ENCODE measurements at regions not wholly inside any gene's neighbourhood (a gene's known extent, or its start where the extent isn't known, plus 50 kb on each side); places are given as distances from the start of the nearest gene placed in this dataset.

- TF ChIP-seq POLR2AphosphoS5 (IDR thresholded peaks at IDR 0.05; ENCODE audit: insufficient read depth in 1 of 2, low read depth in 1 of 2) (no peak), CTCF (IDR thresholded peaks at IDR 0.05) (no peak), POLR2A (IDR thresholded peaks at IDR 0.05) (no peak)
- DNase-seq (ENCODE audit: extremely low spot score in 2 of 2), result no peak
- Histone ChIP-seq H3K9me3 (no peaks in the 10 kb centered on the region), H3K27ac (no peak overlapping the region), H3K4me3 (no peak overlapping the region), H3K27me3 (no peaks in the 10 kb centered on the region), H3K4me1 (no peaks in the 10 kb centered on the region), H3K36me3 (no peaks in the 10 kb centered on the region)
- intact Hi-C loops (cut with DNase I), result no loop called here
These were observed 83.9 kb upstream of the PROK2 start for GRCh38 chr3:71868876-71869275.

DNA sequence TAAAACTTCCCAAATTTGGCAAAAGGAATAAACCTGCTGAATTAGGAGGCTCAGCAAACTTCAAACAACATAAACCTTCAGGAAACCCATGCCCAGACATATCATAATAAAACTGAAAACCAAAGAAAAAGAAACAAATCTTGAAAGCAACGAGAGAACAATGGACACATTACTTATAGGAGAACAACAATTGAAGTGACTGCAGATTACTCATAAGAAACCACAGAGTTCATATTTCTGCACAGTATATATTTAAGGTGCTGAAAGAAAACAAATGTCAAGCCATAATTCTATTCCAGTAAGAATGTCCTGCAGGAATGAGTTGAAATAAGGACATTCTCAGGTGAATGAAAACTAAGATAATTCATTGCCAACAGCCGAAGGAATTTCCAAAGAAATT, 80.8 kb upstream of the PROK2 start:
- H3K4me3 ChIP-seq, result no peak overlapping the region
- no peaks in the 10 kb centered on the region for H3K36me3 ChIP-seq
- H3K4me1 ChIP-seq, result no peaks in the 10 kb centered on the region
- H3K9me3 ChIP-seq, result no peaks in the 10 kb centered on the region
- intact Hi-C loops (cut with DNase I), result no loop called here
- no peak overlapping the region for H3K27ac ChIP-seq
- no peaks in the 10 kb centered on the region for H3K27me3 ChIP-seq
- DNase-seq (ENCODE audit: extremely low spot score in 2 of 2), result no peak
- TF ChIP-seq POLR2AphosphoS5 (IDR thresholded peaks at IDR 0.05; ENCODE audit: insufficient read depth in 1 of 2, low read depth in 1 of 2) (no peak), POLR2A (IDR thresholded peaks at IDR 0.05) (no peak), CTCF (IDR thresholded peaks at IDR 0.05) (no peak)

DNA sequence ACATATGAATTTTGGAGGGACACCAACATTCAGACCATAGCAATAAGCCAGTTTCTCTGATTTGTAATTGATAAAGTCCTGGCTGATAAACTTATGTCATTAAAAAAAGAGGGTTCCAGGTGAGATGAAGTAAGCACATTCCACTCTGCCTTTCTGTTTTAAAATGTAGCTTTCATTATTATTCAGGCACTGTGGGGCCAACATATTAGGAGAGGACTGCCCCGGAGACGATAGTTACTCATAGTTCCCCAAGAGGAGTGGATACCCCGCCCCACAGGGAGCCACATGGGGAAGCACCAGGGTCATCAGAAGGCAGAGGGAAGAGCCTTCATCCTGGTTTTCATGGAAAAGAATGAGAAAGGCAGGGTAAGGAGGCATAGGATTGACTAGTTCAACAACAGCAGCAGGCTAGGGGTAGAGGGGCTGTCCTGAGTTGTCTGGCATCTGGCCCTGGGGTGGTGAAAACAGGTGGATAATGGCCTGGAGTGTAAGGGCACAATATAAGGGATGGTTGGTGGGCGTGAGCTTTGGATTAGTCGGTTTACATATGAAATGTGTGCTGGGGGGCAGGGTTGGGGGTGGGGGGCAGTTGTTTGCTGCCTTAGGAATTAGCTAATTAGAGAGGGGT, 78.7 kb upstream of the PROK2 start:
- TF ChIP-seq POLR2A (IDR thresholded peaks at IDR 0.05) (no peak), POLR2AphosphoS5 (IDR thresholded peaks at IDR 0.05; ENCODE audit: insufficient read depth in 1 of 2, low read depth in 1 of 2) (no peak)
- intact Hi-C loops (cut with DNase I), result no loop called here
- H3K4me3 ChIP-seq, result no peak overlapping the region
- no peaks in the 10 kb centered on the region for H3K4me1 ChIP-seq
- DNase-seq (ENCODE audit: extremely low spot score in 2 of 2), result no peak
- no peak overlapping the region for H3K27ac ChIP-seq
- H3K9me3 ChIP-seq, result no peaks in the 10 kb centered on the region
- H3K36me3 ChIP-seq, result no peaks in the 10 kb centered on the region
- H3K27me3 ChIP-seq, result no peaks in the 10 kb centered on the region

DNA sequence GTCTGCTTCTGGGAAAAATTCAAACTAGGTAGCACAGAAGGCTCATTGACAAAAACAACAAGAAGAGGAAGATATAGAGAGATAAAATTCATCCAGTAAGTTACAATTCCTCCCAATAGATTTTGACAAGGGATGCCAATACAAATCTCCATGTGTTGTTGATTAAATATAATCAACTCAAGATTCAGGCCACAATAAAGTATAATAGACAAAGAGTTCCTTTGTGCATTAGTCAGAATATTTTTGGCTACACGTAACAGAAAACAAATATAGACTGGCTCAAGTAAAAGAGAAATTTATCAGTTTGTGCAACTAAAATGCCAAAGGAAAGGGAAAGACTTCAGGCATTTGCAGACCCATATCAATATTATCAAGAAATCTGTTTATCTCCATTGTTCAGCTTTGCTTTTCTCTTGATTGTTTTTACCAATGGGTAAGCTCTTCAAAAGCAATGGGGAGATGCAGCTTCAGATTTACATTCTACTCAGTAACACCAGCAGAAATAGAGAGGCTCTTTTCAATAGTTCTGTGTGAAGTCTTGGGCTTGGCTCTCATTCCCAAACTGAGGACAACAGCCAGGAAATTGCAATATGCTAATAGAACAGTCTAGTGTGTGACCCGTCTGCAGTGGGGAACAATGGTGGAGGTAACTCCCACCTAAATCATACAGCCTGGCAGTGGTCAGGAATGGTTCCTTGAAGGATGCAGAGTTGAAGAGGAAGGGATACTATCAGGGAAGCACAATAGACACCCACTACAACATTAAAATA, 77.6 kb upstream of the PROK2 start:
- H3K27me3 ChIP-seq, result no peaks in the 10 kb centered on the region
- intact Hi-C loops (cut with DNase I), result no loop called here
- H3K4me1 ChIP-seq, result no peaks in the 10 kb centered on the region
- H3K9me3 ChIP-seq, result no peaks in the 10 kb centered on the region
- DNase-seq (ENCODE audit: extremely low spot score in 2 of 2), result no peak
- no peak for TF ChIP-seq CTCF (IDR thresholded peaks at IDR 0.05)
- no peak for TF ChIP-seq POLR2AphosphoS5 (IDR thresholded peaks at IDR 0.05; ENCODE audit: insufficient read depth in 1 of 2, low read depth in 1 of 2)
- no peak for TF ChIP-seq POLR2A (IDR thresholded peaks at IDR 0.05)
- no peak overlapping the region for H3K27ac ChIP-seq
- no peaks in the 10 kb centered on the region for H3K36me3 ChIP-seq
- H3K4me3 ChIP-seq, result no peak overlapping the region

DNA sequence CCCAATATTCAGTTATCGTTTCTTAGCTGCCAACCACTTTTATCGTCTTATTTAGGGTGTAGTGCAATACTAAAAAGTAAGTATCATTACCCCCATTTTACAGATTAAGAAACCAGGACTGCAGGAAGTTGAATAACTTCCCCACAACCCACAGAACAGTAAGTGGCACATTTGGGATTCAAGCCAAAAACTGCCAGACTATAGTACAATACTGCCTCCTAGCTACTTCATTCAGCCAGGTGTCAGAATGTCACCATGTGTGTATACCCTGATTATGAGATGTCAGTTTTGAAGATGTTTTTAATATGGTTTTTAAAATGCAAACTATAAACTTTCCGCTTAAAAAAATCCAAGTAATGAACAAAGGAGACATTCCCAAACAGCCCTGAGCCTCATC, 74.2 kb upstream of the PROK2 start:
- no peaks in the 10 kb centered on the region for H3K4me1 ChIP-seq
- intact Hi-C loops (cut with DNase I), result no loop called here
- H3K4me3 ChIP-seq, result no peak overlapping the region
- H3K9me3 ChIP-seq, result no peaks in the 10 kb centered on the region
- no peaks in the 10 kb centered on the region for H3K36me3 ChIP-seq
- no peak for TF ChIP-seq POLR2A (IDR thresholded peaks at IDR 0.05)
- TF ChIP-seq CTCF (IDR thresholded peaks at IDR 0.05), result no peak
- no peak for TF ChIP-seq POLR2AphosphoS5 (IDR thresholded peaks at IDR 0.05; ENCODE audit: insufficient read depth in 1 of 2, low read depth in 1 of 2)
- no peak overlapping the region for H3K27ac ChIP-seq
- no peak for DNase-seq (ENCODE audit: extremely low spot score in 2 of 2)
- H3K27me3 ChIP-seq, result no peaks in the 10 kb centered on the region

All from vagina (tissue), 2 donors.